Hematopoietic multipotent progenitor cell treated with erythropoietin and hydrocortisone succinate and interleukin-3 and kit ligand, for 4 days (in vitro differentiated cells): ENCODE measurements at regions not wholly inside any gene's neighbourhood (a gene's known extent, or its start where the extent isn't known, plus 50 kb on each side); places are given as distances from the start of the nearest gene placed in this dataset.
"Not testable (repeated sequence)": the region's sequence is repeated elsewhere in the genome, so short reads cannot be mapped to it uniquely, and the experiment has no call there.

Source experiments
- DNase-seq: peaks from one replicate; pipeline ENCODE4 v3.0.0-alpha.2; 2015

- not testable (repeated sequence) for DNase-seq
These were observed 207.8 kb downstream of the USP6NL start for GRCh38 chr10:11403646-11404045.

- DNase-seq = peak; percentile 72
These were observed 208.3 kb downstream of the USP6NL start for GRCh38 chr10:11403116-11403515.

GRCh38 chr10:11402392-11402791 lies 209.1 kb downstream of the USP6NL start:
- DNase-seq = no peak

- peak; percentile 51 for DNase-seq
These were observed 209.9 kb downstream of the USP6NL start for GRCh38 chr10:11401264-11402235.

GRCh38 chr10:11397980-11398580 lies 213.4 kb downstream of the USP6NL start:
- DNase-seq = no peak

- no peak for DNase-seq
These were observed 214.1 kb downstream of the USP6NL start for GRCh38 chr10:11397077-11397965.

GRCh38 chr10:11396311-11396955 lies 215.0 kb downstream of the USP6NL start:
- no peak for DNase-seq

GRCh38 chr10:11395581-11396310 lies 215.7 kb downstream of the USP6NL start:
- no peak for DNase-seq

- no peak for DNase-seq
These were observed 216.3 kb downstream of the USP6NL start for GRCh38 chr10:11395161-11395560.

GRCh38 chr10:11393858-11394257 lies 217.6 kb downstream of the USP6NL start:
- DNase-seq = no peak

- DNase-seq = no peak
These were observed 218.7 kb downstream of the USP6NL start for GRCh38 chr10:11392776-11393175.

GRCh38 chr10:11388996-11389395 lies 222.5 kb downstream of the USP6NL start:
- DNase-seq = no peak

GRCh38 chr10:11387551-11388222 lies 223.8 kb downstream of the USP6NL start:
- no peak for DNase-seq

GRCh38 chr10:11387044-11387443 lies 224.4 kb downstream of the USP6NL start:
- DNase-seq = no peak
